HL-60 (cell line): ENCODE measurements at regions not wholly inside any gene's neighbourhood (a gene's known extent, or its start where the extent isn't known, plus 50 kb on each side); places are given as distances from the start of the nearest gene placed in this dataset.

Experiments used
- DNase-seq, 2 experiments: peaks; one replicate each; pipeline ENCODE4 v3.0.0-alpha.2; 2010 to 2020; ENCODE audit warnings: low read depth in 1 of 2, low spot score in 1 of 2
- H3K27ac ChIP-seq: fragments of 250-450 bp; sonication (Bioruptor Pico); replicated peaks from 2 replicates; pipeline ENCODE4 v1.5.1; 2020; ENCODE audit warnings: mild to moderate bottlenecking, moderate library complexity
- H3K27me3 ChIP-seq: fragments of 250-450 bp; sonication (Bioruptor Pico); 2 replicates; pipeline ENCODE4 v1.5.1; 2021; ENCODE audit warnings: mild to moderate bottlenecking, moderate library complexity; ENCODE audit not compliant: insufficient read depth, poor library complexity, severe bottlenecking
- H3K4me3 ChIP-seq: replicated peaks from 2 replicates; pipeline ENCODE4 v1.5.1; 2011; ENCODE audit warnings: mild to moderate bottlenecking, control low read depth, low read length; ENCODE audit not compliant: insufficient read depth
- CTCF ChIP-seq: IDR thresholded peaks from one replicate; pipeline ENCODE4 v1.5.1; 2011; ENCODE audit warnings: low read length, control low read depth, inconsistent platforms; ENCODE audit not compliant: insufficient read depth
- GABPA ChIP-seq: IDR thresholded peaks from 2 replicates; pipeline ENCODE4 v1.6.1; 2012; ENCODE audit warnings: low read depth
- POLR2AphosphoS5 ChIP-seq: IDR thresholded peaks from 2 replicates; pipeline ENCODE4 v1.6.1; 2012; ENCODE audit warnings: low read depth
- REST ChIP-seq: IDR thresholded peaks from 2 replicates; pipeline ENCODE4 v1.6.1; 2012; ENCODE audit warnings: low read depth; ENCODE audit not compliant: insufficient replicate concordance
- SPI1 ChIP-seq: IDR thresholded peaks from 2 replicates; pipeline ENCODE4 v1.6.1; 2012; ENCODE audit warnings: low read depth, mild to moderate bottlenecking, borderline replicate concordance

- no peak for DNase-seq
- TF ChIP-seq POLR2AphosphoS5 (no peak), SPI1 (no peak), CTCF (no peak), REST (no peak), GABPA (no peak)
Measured at GRCh38 chr2:198957181-198957580, 500.6 kb downstream of the SATB2 start.

GRCh38 chr2:198953328-198953727 lies 504.4 kb downstream of the SATB2 start:
- Histone ChIP-seq H3K4me3 (no peak overlapping the region), H3K27me3 (no peaks in the 10 kb centered on the region), H3K27ac (no peak overlapping the region)
- TF ChIP-seq POLR2AphosphoS5 (no peak), GABPA (no peak), CTCF (no peak), SPI1 (no peak), REST (no peak)
- no peak for DNase-seq

More at GRCh38 chr2:198957181-198957580, 500.6 kb downstream of the SATB2 start:
- Histone ChIP-seq H3K27me3 (no peaks in the 10 kb centered on the region), H3K4me3 (no peak overlapping the region), H3K27ac (no peak overlapping the region)

DNA sequence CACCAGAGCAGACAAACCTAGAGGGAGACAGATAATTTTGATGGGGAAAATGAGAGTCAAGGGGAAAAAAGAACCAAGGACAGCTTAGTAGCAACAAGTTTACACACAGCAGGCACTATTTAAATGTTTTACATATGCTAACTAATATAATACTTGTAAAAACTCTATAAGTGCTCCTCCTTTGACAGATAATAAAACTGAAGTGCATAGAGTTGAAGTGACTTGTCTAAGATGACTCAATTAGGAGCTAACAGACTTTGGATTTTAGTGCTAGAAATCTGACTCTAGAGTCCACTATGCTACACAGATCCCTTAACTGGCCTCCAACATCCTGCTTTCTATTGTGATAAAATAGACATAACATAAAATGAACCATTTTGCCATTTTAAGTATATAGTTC lies 506.9 kb downstream of the SATB2 start:
- Histone ChIP-seq H3K27me3 (no peaks in the 10 kb centered on the region), H3K4me3 (no peak overlapping the region), H3K27ac (no peak overlapping the region)
- TF ChIP-seq POLR2AphosphoS5 (no peak), REST (no peak), SPI1 (no peak), CTCF (no peak), GABPA (no peak)
- DNase-seq: no peak
